ENCODE measurements at regions not wholly inside any gene's neighbourhood (a gene's known extent, or its start where the extent isn't known, plus 50 kb on each side); places are given as distances from the start of the nearest gene placed in this dataset.

- H2BK12ac ChIP-seq (ENCODE audit: low read depth, low read length), result no peak overlapping the region
- TF ChIP-seq POLR2A (IDR thresholded peaks at IDR 0.05; ENCODE audit: control extremely low read depth in 1 of 2, low read depth in 2 of 2, low read length in 2 of 2), result no peak
- TF ChIP-seq TAF1 (IDR thresholded peaks at IDR 0.05; ENCODE audit: low read depth, low read length), result no peak
- no peak for TF ChIP-seq USF2 (IDR thresholded peaks at IDR 0.05; ENCODE audit: low read length)
- no peak for TF ChIP-seq EP300 (IDR thresholded peaks at IDR 0.05; ENCODE audit: borderline replicate concordance in 1 of 2, low read depth in 2 of 2, low read length in 2 of 2)
- no peak for TF ChIP-seq CBX5 (IDR thresholded peaks at IDR 0.05; ENCODE audit: low read depth, low read length)
- TF ChIP-seq CTBP2 (IDR thresholded peaks at IDR 0.05; ENCODE audit: borderline replicate concordance, insufficient read depth, insufficient read length, low read length), result no peak
- TF ChIP-seq RXRA (IDR thresholded peaks at IDR 0.05; ENCODE audit: insufficient read depth, low read depth, low read length), result no peak
- TF ChIP-seq ASH2L (IDR thresholded peaks at IDR 0.05; ENCODE audit: low read length), result no peak
- no peak for TF ChIP-seq CBX8 (IDR thresholded peaks at IDR 0.05; ENCODE audit: borderline replicate concordance, low read depth, low read length)
These were observed 77.6 kb upstream of the SLC39A8 start for GRCh38 chr4:102422843-102423242.

More at GRCh38 chr4:102422843-102423242, 77.6 kb upstream of the SLC39A8 start:
- no peak overlapping the region for H3K9ac ChIP-seq (replicated peaks in 1 of 4; ENCODE audit: extremely low read depth in 1 of 4, low read depth in 3 of 4, low read length in 3 of 4)
- no peak overlapping the region for H4K8ac ChIP-seq (ENCODE audit: extremely low read depth, insufficient read depth, low read length)
- H3K14ac ChIP-seq (ENCODE audit: insufficient read length), result no peak overlapping the region
- H3K79me1 ChIP-seq (ENCODE audit: low read depth, low read length), result no peaks in the 10 kb centered on the region
- no peak overlapping the region for H2BK5ac ChIP-seq (ENCODE audit: low read depth, low read length)
- H2AFZ ChIP-seq (ENCODE audit: low read length), result no peak overlapping the region
- H2BK20ac ChIP-seq (ENCODE audit: low read length), result no peak overlapping the region
- no peak overlapping the region for H3K18ac ChIP-seq (ENCODE audit: extremely low read depth, low read length)
- no peak overlapping the region for H2AK5ac ChIP-seq (ENCODE audit: low read depth, low read length)
- WGBS, 2 experiments (ENCODE audit: extremely low coverage in 1 of 2, insufficient coverage in 1 of 2, insufficient read length in 1 of 2, insufficient replicate concordance in 2 of 2, low coverage in 1 of 2, low lambda C conversion rate in 2 of 2, missing lambda C conversion rate in 1 of 2), result 92% methylated on average over 2 of the region's 2 CpGs; no CpG with 5 or more reads in 1 of the 2 experiments
- no peaks in the 10 kb centered on the region for H3K27me3 ChIP-seq (replicated peaks in 1 of 4; ENCODE audit: control insufficient read depth in 3 of 4, extremely low read depth in 1 of 4, insufficient read depth in 3 of 4, low read length in 3 of 4)
- no peaks in the 10 kb centered on the region for H3K36me3 ChIP-seq (ENCODE audit: control insufficient read depth in 2 of 4, insufficient read depth in 4 of 4, low read length in 3 of 4)
- H3K4me3 ChIP-seq (ENCODE audit: extremely low read depth in 1 of 4, insufficient read depth in 2 of 4, low read depth in 3 of 4, low read length in 4 of 4), result no peak overlapping the region
- no peaks in the 10 kb centered on the region for H3K23me2 ChIP-seq (ENCODE audit: low read depth, low read length)
- H3K56ac ChIP-seq (replicated peaks; ENCODE audit: insufficient read length, low read depth, low read length), result no peak overlapping the region
- ChIA-PET CTCF (ENCODE audit: partially characterized antibody) (interaction anchor here (0.7 kb wide), 1 partner anchor 1045 kb away, joined by 3 read pairs; no protein-coding TSS in a partner anchor), POLR2A (ENCODE audit: partially characterized antibody) (no interaction called here)
- H4K5ac ChIP-seq (ENCODE audit: insufficient read length, low read depth, low read length), result no peak overlapping the region
- H2BK120ac ChIP-seq (replicated peaks; ENCODE audit: low read depth, low read length), result no peak overlapping the region
- H3K9me3 ChIP-seq (ENCODE audit: insufficient read depth in 2 of 2, low read depth in 1 of 2, low read length in 1 of 2), result no peaks in the 10 kb centered on the region; a peak in 1 of 4 replicates
- no peaks in the 10 kb centered on the region for H3K79me2 ChIP-seq (ENCODE audit: control insufficient read depth in 1 of 2, insufficient read depth in 2 of 2, low read length in 2 of 2)
- no peak overlapping the region for H3K27ac ChIP-seq (ENCODE audit: low read depth, low read length)
- no peak overlapping the region for H3K4me2 ChIP-seq (ENCODE audit: insufficient read depth in 1 of 2, low read depth in 2 of 2, low read length in 2 of 2)
- no peaks in the 10 kb centered on the region for H3K4me1 ChIP-seq (replicated peaks in 1 of 4; ENCODE audit: control insufficient read depth in 3 of 4, insufficient read depth in 4 of 4, low read length in 3 of 4)
- no peak for FAIRE-seq
- H3K4ac ChIP-seq (replicated peaks; ENCODE audit: insufficient read length, low read depth, low read length), result no peak overlapping the region
- no peak overlapping the region for H2BK15ac ChIP-seq (ENCODE audit: low read length)
- no peak overlapping the region for H4K91ac ChIP-seq (replicated peaks; ENCODE audit: insufficient read length, low read length)
- no peak overlapping the region for H3K23ac ChIP-seq (ENCODE audit: insufficient read length)
- no peak for DNase-seq (ENCODE audit: low read depth in 1 of 2, low spot score in 2 of 2)
- no peaks in the 10 kb centered on the region for H4K20me1 ChIP-seq (replicated peaks in 1 of 2; ENCODE audit: control insufficient read depth in 1 of 2, insufficient read depth in 2 of 2, low read length in 2 of 2)

Measured in H1 (cell line).